Neural cell (in vitro differentiated cells): ENCODE measurements at regions not wholly inside any gene's neighbourhood (a gene's known extent, or its start where the extent isn't known, plus 50 kb on each side); places are given as distances from the start of the nearest gene placed in this dataset.
"Not testable (repeated sequence)": the region's sequence is repeated elsewhere in the genome, so short reads cannot be mapped to it uniquely, and the experiment has no call there.

Experiments used
- H2AFZ ChIP-seq: fragments of 200-600, 300-800 bp; sonication (generic), shearing (Covaris generic); 2 replicates; pipeline ENCODE4 v1.6.0; 2014; ENCODE audit warnings: low read depth, mild to moderate bottlenecking, antibody characterized with exemption, low read length, moderate library complexity
- H3F3A ChIP-seq: fragments of 200-600 bp; shearing (Covaris generic); 2 replicates; pipeline ENCODE4 v1.6.1; 2016; ENCODE audit warnings: mild to moderate bottlenecking, moderate library complexity, mixed read lengths, antibody characterized with exemption, low read length; ENCODE audit not compliant: insufficient read depth, poor library complexity, severe bottlenecking
- H3K27ac ChIP-seq: fragments of 200-600, 300-800 bp; sonication (generic), shearing (Covaris generic); 2 replicates; pipeline ENCODE4 v1.5.1; 2014; ENCODE audit warnings: mild to moderate bottlenecking, low read length, moderate library complexity
- H3K27me3 ChIP-seq: fragments of 300-800, 200-600 bp; sonication (generic), shearing (Covaris generic); 2 replicates; pipeline ENCODE4 v1.6.0; 2014; ENCODE audit warnings: mild to moderate bottlenecking, low read depth, low read length, moderate library complexity; ENCODE audit not compliant: insufficient read depth
- H3K36me3 ChIP-seq: fragments of 300-800, 200-600 bp; sonication (generic), shearing (Covaris generic); 2 replicates; pipeline ENCODE4 v1.5.1; 2014; ENCODE audit warnings: mild to moderate bottlenecking, antibody characterized with exemption, low read length, moderate library complexity; ENCODE audit not compliant: insufficient read depth
- H3K4me2 ChIP-seq: fragments of 300-800, 200-600 bp; sonication (generic), shearing (Covaris generic); 2 replicates; pipeline ENCODE4 v1.6.0; 2014; ENCODE audit warnings: mild to moderate bottlenecking, low read length
- H3K4me3 ChIP-seq: fragments of 300-800, 200-600 bp; sonication (generic), shearing (Covaris generic); 2 replicates; pipeline ENCODE4 v1.5.1; 2014; ENCODE audit warnings: mild to moderate bottlenecking, low read length, moderate library complexity
- H3K79me2 ChIP-seq: fragments of 200-600 bp; shearing (Covaris generic); replicated peaks from 2 replicates; pipeline ENCODE4 v1.6.0; 2014; ENCODE audit warnings: mild to moderate bottlenecking, low read length, moderate library complexity; ENCODE audit not compliant: insufficient read depth
- H3K9ac ChIP-seq: fragments of 300-800, 200-600 bp; sonication (generic), shearing (Covaris generic); 2 replicates; pipeline ENCODE4 v1.6.1; 2016; ENCODE audit warnings: mild to moderate bottlenecking, low read length, mixed read lengths
- H3K9me2 ChIP-seq: fragments of 200-600 bp; shearing (Covaris generic); 2 replicates; pipeline ENCODE4 v1.6.1; 2016; ENCODE audit warnings: mild to moderate bottlenecking, low read length, mixed read lengths; ENCODE audit not compliant: insufficient read depth
- H3K9me3 ChIP-seq: fragments of 200-600, 300-800 bp; sonication (generic), shearing (Covaris generic); 2 replicates; pipeline ENCODE4 v1.6.1; 2016; ENCODE audit warnings: mild to moderate bottlenecking, mixed run types, low read length, moderate library complexity, mixed read lengths
- H4K20me1 ChIP-seq: fragments of 200-600 bp; shearing (Covaris generic); 2 replicates; pipeline ENCODE4 v1.6.1; 2016; ENCODE audit warnings: mild to moderate bottlenecking, mixed run types; ENCODE audit not compliant: insufficient read depth
- EP300 ChIP-seq: fragments of 450-650 bp; conservative IDR thresholded peaks from 2 replicates; pipeline ENCODE4 v1.6.1; 2014; ENCODE audit warnings: antibody characterized with exemption, mild to moderate bottlenecking, moderate library complexity; ENCODE audit not compliant: poor library complexity, severe bottlenecking
- EZH2 ChIP-seq: fragments of 200-600, 300-800 bp; shearing (Covaris generic), sonication (generic); IDR thresholded peaks from 2 replicates; pipeline ENCODE4 v1.6.1; 2014; ENCODE audit warnings: antibody characterized with exemption, low read length, borderline replicate concordance, mild to moderate bottlenecking; ENCODE audit not compliant: insufficient read depth, poor library complexity, severe bottlenecking
- MXI1 ChIP-seq: fragments of 450-650 bp; conservative IDR thresholded peaks from 2 replicates; pipeline ENCODE4 v1.6.1; 2014; ENCODE audit warnings: antibody characterized with exemption, mild to moderate bottlenecking; ENCODE audit not compliant: poor library complexity, severe bottlenecking
- POLR2AphosphoS5 ChIP-seq: IDR thresholded peaks from 2 replicates; pipeline ENCODE4 v1.6.1; 2012
- RAD21 ChIP-seq: fragments of 450-650 bp; conservative IDR thresholded peaks from 2 replicates; pipeline ENCODE4 v1.6.1; 2014; ENCODE audit warnings: antibody characterized with exemption, mild to moderate bottlenecking, moderate library complexity
- SMC3 ChIP-seq: fragments of 450-650 bp; conservative IDR thresholded peaks from 2 replicates; pipeline ENCODE4 v1.6.1; 2014; ENCODE audit warnings: antibody characterized with exemption, mild to moderate bottlenecking, moderate library complexity; ENCODE audit not compliant: poor library complexity
- TAF1 ChIP-seq: IDR thresholded peaks from 2 replicates; pipeline ENCODE4 v1.6.1; 2012; ENCODE audit warnings: low read depth
- TF ChIP-seq, protein P1 (sequence below): IDR thresholded peaks from 2 replicates; pipeline ENCODE4 v1.6.1; 2012; ENCODE audit warnings: borderline replicate concordance
- TF ChIP-seq, protein P2 (sequence below): fragments of 450-650 bp; IDR thresholded peaks from 2 replicates; pipeline ENCODE4 v1.5.1; 2014; ENCODE audit warnings: antibody characterized with exemption, mild to moderate bottlenecking, moderate library complexity; ENCODE audit not compliant: poor library complexity, severe bottlenecking

DNA sequence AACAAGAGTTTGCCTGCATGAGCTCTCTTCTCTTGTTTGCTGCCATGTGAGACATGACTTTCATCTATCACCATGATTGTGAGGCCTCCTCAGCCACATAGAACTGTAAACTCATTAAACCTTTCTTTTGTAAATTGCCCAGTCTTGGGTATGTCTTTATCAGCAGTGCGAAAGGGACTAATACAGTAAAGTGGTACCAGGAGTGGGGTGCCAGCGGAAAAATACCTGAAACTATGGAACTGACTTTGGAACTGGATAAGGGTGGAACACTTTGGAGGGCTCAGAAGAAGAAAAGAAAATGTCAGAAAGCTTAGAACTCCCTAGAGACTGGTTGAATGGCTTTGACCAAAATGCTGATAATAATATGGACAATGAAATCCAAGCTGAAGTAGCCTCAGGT, 260.9 kb downstream of the DSC3 start:
- Histone ChIP-seq H3K4me2 (no peak overlapping the region), H4K20me1 (no peaks in the 10 kb centered on the region), H3K4me3 (no peak overlapping the region), H3K9me3 (no peaks in the 10 kb centered on the region), H3K36me3 (no peaks in the 10 kb centered on the region), H3K9ac (no peak overlapping the region), H3K27ac (no peak overlapping the region), H3K79me2 (no peaks in the 10 kb centered on the region), H2AFZ (no peak overlapping the region), H3K27me3 (no peaks in the 10 kb centered on the region), H3F3A (no peaks in the 10 kb centered on the region), H3K9me2 (no peaks in the 10 kb centered on the region)
- no peak for TF ChIP-seq POLR2AphosphoS5
- no peak for TF ChIP-seq RAD21
- no peak for TF ChIP-seq EZH2
- TF ChIP-seq TAF1: no peak
- TF ChIP-seq, protein P1, sequence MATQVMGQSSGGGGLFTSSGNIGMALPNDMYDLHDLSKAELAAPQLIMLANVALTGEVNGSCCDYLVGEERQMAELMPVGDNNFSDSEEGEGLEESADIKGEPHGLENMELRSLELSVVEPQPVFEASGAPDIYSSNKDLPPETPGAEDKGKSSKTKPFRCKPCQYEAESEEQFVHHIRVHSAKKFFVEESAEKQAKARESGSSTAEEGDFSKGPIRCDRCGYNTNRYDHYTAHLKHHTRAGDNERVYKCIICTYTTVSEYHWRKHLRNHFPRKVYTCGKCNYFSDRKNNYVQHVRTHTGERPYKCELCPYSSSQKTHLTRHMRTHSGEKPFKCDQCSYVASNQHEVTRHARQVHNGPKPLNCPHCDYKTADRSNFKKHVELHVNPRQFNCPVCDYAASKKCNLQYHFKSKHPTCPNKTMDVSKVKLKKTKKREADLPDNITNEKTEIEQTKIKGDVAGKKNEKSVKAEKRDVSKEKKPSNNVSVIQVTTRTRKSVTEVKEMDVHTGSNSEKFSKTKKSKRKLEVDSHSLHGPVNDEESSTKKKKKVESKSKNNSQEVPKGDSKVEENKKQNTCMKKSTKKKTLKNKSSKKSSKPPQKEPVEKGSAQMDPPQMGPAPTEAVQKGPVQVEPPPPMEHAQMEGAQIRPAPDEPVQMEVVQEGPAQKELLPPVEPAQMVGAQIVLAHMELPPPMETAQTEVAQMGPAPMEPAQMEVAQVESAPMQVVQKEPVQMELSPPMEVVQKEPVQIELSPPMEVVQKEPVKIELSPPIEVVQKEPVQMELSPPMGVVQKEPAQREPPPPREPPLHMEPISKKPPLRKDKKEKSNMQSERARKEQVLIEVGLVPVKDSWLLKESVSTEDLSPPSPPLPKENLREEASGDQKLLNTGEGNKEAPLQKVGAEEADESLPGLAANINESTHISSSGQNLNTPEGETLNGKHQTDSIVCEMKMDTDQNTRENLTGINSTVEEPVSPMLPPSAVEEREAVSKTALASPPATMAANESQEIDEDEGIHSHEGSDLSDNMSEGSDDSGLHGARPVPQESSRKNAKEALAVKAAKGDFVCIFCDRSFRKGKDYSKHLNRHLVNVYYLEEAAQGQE: no peak
- TF ChIP-seq, protein P2, sequence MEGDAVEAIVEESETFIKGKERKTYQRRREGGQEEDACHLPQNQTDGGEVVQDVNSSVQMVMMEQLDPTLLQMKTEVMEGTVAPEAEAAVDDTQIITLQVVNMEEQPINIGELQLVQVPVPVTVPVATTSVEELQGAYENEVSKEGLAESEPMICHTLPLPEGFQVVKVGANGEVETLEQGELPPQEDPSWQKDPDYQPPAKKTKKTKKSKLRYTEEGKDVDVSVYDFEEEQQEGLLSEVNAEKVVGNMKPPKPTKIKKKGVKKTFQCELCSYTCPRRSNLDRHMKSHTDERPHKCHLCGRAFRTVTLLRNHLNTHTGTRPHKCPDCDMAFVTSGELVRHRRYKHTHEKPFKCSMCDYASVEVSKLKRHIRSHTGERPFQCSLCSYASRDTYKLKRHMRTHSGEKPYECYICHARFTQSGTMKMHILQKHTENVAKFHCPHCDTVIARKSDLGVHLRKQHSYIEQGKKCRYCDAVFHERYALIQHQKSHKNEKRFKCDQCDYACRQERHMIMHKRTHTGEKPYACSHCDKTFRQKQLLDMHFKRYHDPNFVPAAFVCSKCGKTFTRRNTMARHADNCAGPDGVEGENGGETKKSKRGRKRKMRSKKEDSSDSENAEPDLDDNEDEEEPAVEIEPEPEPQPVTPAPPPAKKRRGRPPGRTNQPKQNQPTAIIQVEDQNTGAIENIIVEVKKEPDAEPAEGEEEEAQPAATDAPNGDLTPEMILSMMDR: no peak
- no peak for TF ChIP-seq EP300
- no peak for TF ChIP-seq MXI1
- TF ChIP-seq SMC3: no peak

DNA sequence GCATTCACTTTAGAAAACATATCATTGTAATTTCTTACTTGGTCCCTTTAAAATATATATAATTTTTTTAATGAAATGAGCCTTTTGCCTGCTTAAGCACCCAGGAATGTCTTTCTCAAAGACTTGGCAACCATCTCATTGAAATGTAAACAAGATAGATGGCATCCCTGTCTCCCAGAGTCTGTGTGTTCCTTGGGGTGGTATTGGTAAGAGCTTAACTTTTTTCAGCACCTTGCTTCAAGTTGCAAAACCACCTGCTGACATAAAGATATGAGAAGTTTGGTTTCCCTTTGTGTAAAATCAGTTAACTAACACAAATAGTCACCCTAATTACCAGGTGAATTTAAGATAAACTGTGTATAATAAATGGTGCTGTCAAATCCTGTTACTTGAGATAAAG, 266.9 kb downstream of the DSC3 start:
- Histone ChIP-seq H3K9me3 (no peaks in the 10 kb centered on the region), H2AFZ (no peak overlapping the region), H3K4me3 (no peak overlapping the region), H4K20me1 (no peaks in the 10 kb centered on the region), H3K79me2 (no peaks in the 10 kb centered on the region), H3K27ac (no peak overlapping the region), H3F3A (no peaks in the 10 kb centered on the region), H3K4me2 (no peak overlapping the region), H3K27me3 (no peaks in the 10 kb centered on the region), H3K36me3 (no peaks in the 10 kb centered on the region), H3K9me2 (no peaks in the 10 kb centered on the region), H3K9ac (no peak overlapping the region)
- no peak for TF ChIP-seq TAF1
- TF ChIP-seq POLR2AphosphoS5: no peak
- TF ChIP-seq, protein P2: no peak
- no peak for TF ChIP-seq MXI1

DNA sequence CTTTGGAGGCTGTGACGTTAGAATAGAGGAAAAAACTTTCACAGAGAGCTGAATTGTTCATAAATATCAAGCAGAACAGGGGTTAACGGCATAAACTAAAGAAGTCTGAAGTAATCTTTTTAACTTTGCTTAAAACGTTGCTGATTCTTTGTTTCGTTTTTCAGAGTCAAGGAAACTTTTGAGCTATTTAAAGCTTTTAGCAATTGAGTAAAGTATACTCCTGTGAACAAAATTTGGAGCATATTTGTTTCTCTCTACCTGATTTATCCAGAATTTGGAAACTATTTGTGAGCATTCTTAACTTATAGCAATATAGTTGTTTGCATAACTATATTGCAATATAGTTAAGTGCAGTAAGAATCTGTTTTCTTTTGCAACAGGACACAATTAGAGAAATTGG, 270.4 kb downstream of the DSC3 start:
- not testable (repeated sequence) for H2AFZ ChIP-seq, H3K4me2 ChIP-seq, H3F3A ChIP-seq, H4K20me1 ChIP-seq, H3K27me3 ChIP-seq, H3K9ac ChIP-seq, H3K27ac ChIP-seq, H3K36me3 ChIP-seq, H3K9me3 ChIP-seq, H3K9me2 ChIP-seq, H3K4me3 ChIP-seq, H3K79me2 ChIP-seq
